Stimulated activated CD8-positive, alpha-beta memory T cell treated with anti-CD3 and anti-CD28 coated beads, Interleukin-4, amount 100 ng/mL, for 4 hours (primary cell): ENCODE measurements at regions not wholly inside any gene's neighbourhood (a gene's known extent, or its start where the extent isn't known, plus 50 kb on each side); places are given as distances from the start of the nearest gene placed in this dataset.

Experiments used
- DNase-seq, 2 donors: peaks; one replicate each; pipeline ENCODE4 v3.0.0-alpha.2; 2020; ENCODE audit warnings: low read depth in 2 of 2, low spot score in 1 of 2

GRCh38 chr10:31720546-31720945 lies 208.1 kb downstream of the ARHGAP12 start:
- no peak for DNase-seq

GRCh38 chr10:31709476-31709875 lies 219.2 kb downstream of the ARHGAP12 start:
- DNase-seq, result no peak

- DNase-seq, result no peak
Measured at GRCh38 chr10:31709028-31709427, 219.6 kb downstream of the ARHGAP12 start.

- no peak for DNase-seq
Measured at GRCh38 chr10:31708474-31708873, 220.2 kb downstream of the ARHGAP12 start.

GRCh38 chr10:31708046-31708445 lies 220.6 kb downstream of the ARHGAP12 start:
- DNase-seq, result no peak

- DNase-seq, result no peak
Measured at GRCh38 chr10:31707093-31708039, 221.3 kb downstream of the ARHGAP12 start.

GRCh38 chr10:31706464-31707092 lies 222.1 kb downstream of the ARHGAP12 start:
- DNase-seq, result no peak

GRCh38 chr10:31705136-31705535 lies 223.5 kb downstream of the ARHGAP12 start:
- DNase-seq, result no peak

GRCh38 chr10:31704195-31704594 lies 224.4 kb downstream of the ARHGAP12 start:
- DNase-seq, result no peak

GRCh38 chr10:31702954-31703353 lies 225.7 kb downstream of the ARHGAP12 start:
- DNase-seq, result no peak

- DNase-seq, result no peak
Measured at GRCh38 chr10:31702005-31702404, 226.6 kb downstream of the ARHGAP12 start.

- no peak for DNase-seq
Measured at GRCh38 chr10:31701546-31701945, 227.1 kb downstream of the ARHGAP12 start.

GRCh38 chr10:31700181-31700611 lies 228.4 kb downstream of the ARHGAP12 start:
- DNase-seq, result no peak

GRCh38 chr10:31698181-31698830 lies 230.3 kb downstream of the ARHGAP12 start:
- no peak for DNase-seq

- no peak for DNase-seq
Measured at GRCh38 chr10:31697271-31698180, 231.1 kb downstream of the ARHGAP12 start.

- no peak for DNase-seq
Measured at GRCh38 chr10:31694929-31695837, 233.4 kb downstream of the ARHGAP12 start.

GRCh38 chr10:31694126-31694685 lies 234.4 kb downstream of the ARHGAP12 start:
- DNase-seq, result no peak

GRCh38 chr10:31693491-31693890 lies 235.1 kb downstream of the ARHGAP12 start:
- DNase-seq, result no peak

- no peak for DNase-seq
Measured at GRCh38 chr10:31689233-31689632, 239.4 kb downstream of the ARHGAP12 start.
